Neural progenitor cell (in vitro differentiated cells): ENCODE measurements at regions not wholly inside any gene's neighbourhood (a gene's known extent, or its start where the extent isn't known, plus 50 kb on each side); places are given as distances from the start of the nearest gene placed in this dataset.

ENCODE experiments used
- CTCF ChIP-seq: fragments of 200-600 bp; sonication (generic); IDR thresholded peaks from 2 replicates; pipeline ENCODE4 v1.5.1; 2017; ENCODE audit warnings: antibody characterized with exemption, mild to moderate bottlenecking
- EZH2 ChIP-seq: fragments of 200-600 bp; sonication (generic); IDR thresholded peaks from 2 replicates; pipeline ENCODE4 v1.6.1; 2017; ENCODE audit warnings: antibody characterized with exemption, mild to moderate bottlenecking, moderate library complexity

DNA sequence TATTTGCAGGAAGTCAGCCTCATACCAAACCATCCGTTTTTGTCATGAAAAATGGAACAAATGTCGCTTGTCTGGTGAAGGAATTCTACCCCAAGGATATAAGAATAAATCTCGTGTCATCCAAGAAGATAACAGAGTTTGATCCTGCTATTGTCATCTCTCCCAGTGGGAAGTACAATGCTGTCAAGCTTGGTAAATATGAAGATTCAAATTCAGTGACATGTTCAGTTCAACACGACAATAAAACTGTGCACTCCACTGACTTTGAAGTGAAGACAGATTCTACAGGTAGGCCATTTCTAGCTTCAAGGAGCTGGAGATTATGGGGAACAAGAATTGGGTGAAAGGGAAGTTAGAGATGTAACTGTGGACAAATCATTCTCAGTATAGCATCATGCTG, 126.1 kb downstream of the DAD1 start:
- no peak for TF ChIP-seq CTCF
- TF ChIP-seq EZH2: no peak
